ENCODE measurements at regions not wholly inside any gene's neighbourhood (a gene's known extent, or its start where the extent isn't known, plus 50 kb on each side); places are given as distances from the start of the nearest gene placed in this dataset.
A peak's percentile ranks its signal among the peaks of the same experiment; 100 is the strongest.
"Not testable (repeated sequence)": the region's sequence is repeated elsewhere in the genome, so short reads cannot be mapped to it uniquely, and the experiment has no call there.

GRCh38 chr6:118367314-118367713 is 180.8 kb upstream of the PLN start:
- DNase-seq = no peak
- intact Hi-C loops (cut with DNase I) = no loop called here

GRCh38 chr6:118370722-118371121 is 177.4 kb upstream of the PLN start:
- intact Hi-C loops (cut with DNase I) = no loop called here
- DNase-seq = no peak

- intact Hi-C loops (cut with DNase I) = no loop called here
- no peak for DNase-seq
Observed at GRCh38 chr6:118371955-118372354, 176.1 kb upstream of the PLN start.

GRCh38 chr6:118372413-118372812 is 175.7 kb upstream of the PLN start:
- intact Hi-C loops (cut with DNase I) = no loop called here
- no peak for DNase-seq

GRCh38 chr6:118377711-118378414 is 170.2 kb upstream of the PLN start:
- peak in 1 of 10 donors; percentile 65 for DNase-seq
- intact Hi-C loops (cut with DNase I) = no loop called here

- DNase-seq; intact Hi-C loops (cut with DNase I): not testable (repeated sequence)
Observed at GRCh38 chr6:118380620-118381019, 167.5 kb upstream of the PLN start.

GRCh38 chr6:118382126-118382525 is 166.0 kb upstream of the PLN start:
- intact Hi-C loops (cut with DNase I) = no loop called here
- DNase-seq = no peak

GRCh38 chr6:118383924-118384323 is 164.2 kb upstream of the PLN start:
- intact Hi-C loops (cut with DNase I) = no loop called here
- no peak for DNase-seq

GRCh38 chr6:118386975-118387374 is 161.1 kb upstream of the PLN start:
- no peak for DNase-seq
- intact Hi-C loops (cut with DNase I) = no loop called here

GRCh38 chr6:118387921-118388701 is 160.0 kb upstream of the PLN start:
- intact Hi-C loops (cut with DNase I) = no loop called here
- no peak for DNase-seq

GRCh38 chr6:118391086-118391485 is 157.0 kb upstream of the PLN start:
- intact Hi-C loops (cut with DNase I) = no loop called here
- DNase-seq = peak in 1 of 10 donors; percentile 63

GRCh38 chr6:118394106-118394505 is 154.0 kb upstream of the PLN start:
- intact Hi-C loops (cut with DNase I) = no loop called here
- DNase-seq = no peak

- no peak for DNase-seq
Observed at GRCh38 chr6:118396969-118397368, 151.1 kb upstream of the PLN start.

GRCh38 chr6:118397671-118398465 is 150.2 kb upstream of the PLN start:
- intact Hi-C loops (cut with DNase I) = no loop called here
- DNase-seq = no peak

More at GRCh38 chr6:118396969-118397368, 151.1 kb upstream of the PLN start:
- intact Hi-C loops (cut with DNase I) = no loop called here

GRCh38 chr6:118400098-118400497 is 148.0 kb upstream of the PLN start:
- DNase-seq = no peak
- intact Hi-C loops (cut with DNase I) = no loop called here

- intact Hi-C loops (cut with DNase I) = no loop called here
- no peak for DNase-seq
Observed at GRCh38 chr6:118400582-118400981, 147.5 kb upstream of the PLN start.

- intact Hi-C loops (cut with DNase I) = no loop called here
- no peak for DNase-seq
Observed at GRCh38 chr6:118401325-118401975, 146.6 kb upstream of the PLN start.

GRCh38 chr6:118403036-118403435 is 145.1 kb upstream of the PLN start:
- no peak for DNase-seq
- intact Hi-C loops (cut with DNase I) = no loop called here

- intact Hi-C loops (cut with DNase I) = no loop called here
- DNase-seq = peak in 1 of 10 donors; percentile 49
Observed at GRCh38 chr6:118408863-118409262, 139.2 kb upstream of the PLN start.

GRCh38 chr6:118410001-118410400 is 138.1 kb upstream of the PLN start:
- intact Hi-C loops (cut with DNase I) = no loop called here
- DNase-seq = no peak

All from posterior cingulate gyrus (tissue), 11 donors.